ENCODE measurements at regions not wholly inside any gene's neighbourhood (a gene's known extent, or its start where the extent isn't known, plus 50 kb on each side); places are given as distances from the start of the nearest gene placed in this dataset.

DNA sequence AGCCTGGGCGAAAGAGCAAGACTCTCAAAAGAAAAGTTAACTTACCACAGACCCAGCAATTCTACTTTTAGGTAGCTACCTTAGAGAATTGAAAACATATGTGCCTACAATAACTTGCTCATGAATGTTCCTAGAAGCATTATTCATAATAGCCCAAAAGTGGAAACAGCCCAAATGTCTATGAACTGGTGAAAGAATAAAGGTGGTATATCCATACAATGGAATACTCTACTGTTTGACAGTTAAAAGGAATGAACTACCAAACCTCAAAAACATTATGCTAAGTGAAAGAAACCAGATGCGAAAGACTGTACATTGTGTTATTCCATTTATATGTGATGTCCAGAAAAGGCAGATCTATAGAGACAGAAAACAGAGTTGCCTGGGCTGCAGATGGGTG, 131.4 kb downstream of the UCHL1 start:
- H3K27ac ChIP-seq = no peak overlapping the region
- intact Hi-C loops (cut with DNase I) = no loop called here
- TF ChIP-seq, protein P1, sequence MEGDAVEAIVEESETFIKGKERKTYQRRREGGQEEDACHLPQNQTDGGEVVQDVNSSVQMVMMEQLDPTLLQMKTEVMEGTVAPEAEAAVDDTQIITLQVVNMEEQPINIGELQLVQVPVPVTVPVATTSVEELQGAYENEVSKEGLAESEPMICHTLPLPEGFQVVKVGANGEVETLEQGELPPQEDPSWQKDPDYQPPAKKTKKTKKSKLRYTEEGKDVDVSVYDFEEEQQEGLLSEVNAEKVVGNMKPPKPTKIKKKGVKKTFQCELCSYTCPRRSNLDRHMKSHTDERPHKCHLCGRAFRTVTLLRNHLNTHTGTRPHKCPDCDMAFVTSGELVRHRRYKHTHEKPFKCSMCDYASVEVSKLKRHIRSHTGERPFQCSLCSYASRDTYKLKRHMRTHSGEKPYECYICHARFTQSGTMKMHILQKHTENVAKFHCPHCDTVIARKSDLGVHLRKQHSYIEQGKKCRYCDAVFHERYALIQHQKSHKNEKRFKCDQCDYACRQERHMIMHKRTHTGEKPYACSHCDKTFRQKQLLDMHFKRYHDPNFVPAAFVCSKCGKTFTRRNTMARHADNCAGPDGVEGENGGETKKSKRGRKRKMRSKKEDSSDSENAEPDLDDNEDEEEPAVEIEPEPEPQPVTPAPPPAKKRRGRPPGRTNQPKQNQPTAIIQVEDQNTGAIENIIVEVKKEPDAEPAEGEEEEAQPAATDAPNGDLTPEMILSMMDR (IDR thresholded peaks at IDR 0.05) = no peak
- H3K9me3 ChIP-seq = no peaks in the 10 kb centered on the region
- no peaks in the 10 kb centered on the region for H3K27me3 ChIP-seq (ENCODE audit: insufficient read depth in 3 of 3, low read length in 2 of 3)
- H3K36me3 ChIP-seq (ENCODE audit: insufficient read depth in 1 of 2, low read depth in 1 of 2) = no peaks in the 10 kb centered on the region
- no peak overlapping the region for H3K4me3 ChIP-seq
- no peak for DNase-seq
- WGBS, 3 donors = 98 to 100% (median 98%) methylated on average over 2 of the region's 2 CpGs
- H3K4me1 ChIP-seq = peaks cover 16% of the 10 kb centered on the region
- ATAC-seq = no peak

DNA sequence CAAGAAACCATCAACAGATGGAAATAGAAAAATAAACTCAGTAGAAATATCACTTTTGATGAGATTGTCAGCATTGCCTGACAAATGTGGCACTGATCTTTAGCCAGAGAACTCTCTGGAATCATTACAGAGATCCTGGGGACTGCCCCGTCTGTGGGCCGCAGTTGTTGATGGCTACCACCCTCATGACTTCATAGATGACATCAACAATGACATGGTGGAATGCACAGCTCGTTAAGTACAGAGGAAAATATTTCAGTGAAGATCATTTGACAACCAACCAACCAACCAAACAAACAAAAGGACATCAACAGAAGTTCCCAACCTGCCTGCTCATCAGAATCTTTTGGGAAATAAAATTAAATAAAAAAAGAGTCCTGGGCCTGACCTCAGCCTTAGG, 132.6 kb downstream of the UCHL1 start:
- Histone ChIP-seq H3K27me3 (ENCODE audit: insufficient read depth in 3 of 3, low read length in 2 of 3) (no peaks in the 10 kb centered on the region), H3K4me1 (peaks cover 18% of the 10 kb centered on the region), H3K36me3 (ENCODE audit: insufficient read depth in 1 of 2, low read depth in 1 of 2) (no peaks in the 10 kb centered on the region), H3K27ac (no peak overlapping the region), H3K4me3 (no peak overlapping the region), H3K9me3 (no peaks in the 10 kb centered on the region)
- DNase-seq = no peak
- 44 to 63% (median 54%) methylated on average over 3 of the region's 3 CpGs for WGBS, 3 donors
- intact Hi-C loops (cut with DNase I) = no loop called here
- no peak for ATAC-seq
- TF ChIP-seq, protein P1 (IDR thresholded peaks at IDR 0.05) = no peak

DNA sequence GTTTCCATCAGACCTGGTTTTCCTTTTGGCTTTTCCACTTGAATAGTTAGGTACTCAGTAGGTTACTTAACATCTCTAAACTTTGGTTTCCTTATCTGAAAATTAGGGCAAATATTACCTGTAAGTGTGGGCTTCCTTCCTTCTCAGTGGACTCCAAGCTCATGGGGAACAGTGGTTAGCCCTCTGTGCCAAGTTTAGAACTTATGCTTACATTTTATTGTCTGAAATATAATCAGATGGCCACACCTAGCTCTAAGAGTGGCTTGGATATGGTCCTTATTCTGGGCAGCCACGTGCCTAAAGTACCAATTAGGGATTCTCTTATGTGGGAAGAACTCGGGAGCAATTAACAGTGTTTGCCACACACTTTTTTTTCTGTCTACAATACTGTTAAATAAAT, 133.9 kb downstream of the UCHL1 start:
- Histone ChIP-seq H3K27ac (no peak overlapping the region), H3K36me3 (ENCODE audit: insufficient read depth in 1 of 2, low read depth in 1 of 2) (no peaks in the 10 kb centered on the region), H3K4me1 (peaks cover 14% of the 10 kb centered on the region), H3K4me3 (no peak overlapping the region), H3K27me3 (ENCODE audit: insufficient read depth in 3 of 3, low read length in 2 of 3) (no peaks in the 10 kb centered on the region), H3K9me3 (no peaks in the 10 kb centered on the region)
- DNase-seq (no peak), ATAC-seq (no peak)
- TF ChIP-seq, protein P1 (IDR thresholded peaks at IDR 0.05) = no peak
- intact Hi-C loops (cut with DNase I) = no loop called here
- 58 to 71% (median 60%) methylated on average over 2 of the region's 2 CpGs for WGBS, 3 donors

DNA sequence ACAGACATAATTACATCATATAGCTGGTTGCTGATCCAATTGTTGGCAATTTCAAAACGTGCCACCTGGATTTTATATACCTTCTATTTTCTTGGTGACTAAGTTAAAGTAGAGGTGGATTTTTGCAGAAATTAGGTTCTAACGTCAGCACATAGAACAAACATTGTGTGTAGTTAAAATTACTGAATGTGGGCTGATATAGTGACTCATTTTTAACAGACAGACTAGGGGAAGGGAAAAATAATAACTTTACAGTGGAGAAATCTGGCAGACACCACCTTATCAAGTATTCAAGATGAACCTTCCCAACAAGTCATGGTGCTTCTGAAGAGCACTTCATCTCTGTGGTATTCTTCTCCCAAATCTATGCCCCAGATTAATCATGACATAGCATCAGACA, 134.5 kb downstream of the UCHL1 start:
- Histone ChIP-seq H3K27ac (no peak overlapping the region), H3K9me3 (no peaks in the 10 kb centered on the region), H3K36me3 (ENCODE audit: insufficient read depth in 1 of 2, low read depth in 1 of 2) (no peaks in the 10 kb centered on the region), H3K27me3 (ENCODE audit: insufficient read depth in 3 of 3, low read length in 2 of 3) (no peaks in the 10 kb centered on the region), H3K4me1 (peaks cover 18% of the 10 kb centered on the region), H3K4me3 (no peak overlapping the region)
- intact Hi-C loops (cut with DNase I) = no loop called here
- ATAC-seq (no peak), DNase-seq (no peak)
- TF ChIP-seq, protein P1 (IDR thresholded peaks at IDR 0.05) = no peak
- WGBS, 3 donors = 87 to 91% (median 90%) methylated on average over 2 of the region's 2 CpGs

DNA sequence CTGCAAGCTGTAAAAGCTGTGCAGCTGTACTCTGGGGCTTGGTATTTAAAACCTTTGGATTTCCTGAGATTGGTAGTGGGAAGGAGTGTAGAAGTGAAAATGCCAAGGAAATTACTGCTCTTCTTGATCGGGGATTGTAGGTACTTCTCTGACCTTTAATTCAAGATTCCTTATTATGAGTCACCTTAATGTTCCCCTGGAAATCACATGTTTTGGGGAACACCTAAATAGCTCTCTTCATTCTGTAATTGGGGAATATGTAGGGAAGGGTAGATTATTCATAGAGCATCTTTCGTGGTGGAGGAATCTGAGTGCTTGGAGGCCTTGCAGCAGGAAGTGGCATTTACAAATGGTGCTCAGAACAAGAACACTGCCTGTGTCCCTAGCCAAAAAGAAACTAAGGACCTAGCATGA, 137.8 kb downstream of the UCHL1 start:
- ATAC-seq (peak in 2 of 4 donors; percentile 54 to 69), DNase-seq (no peak)
- H3K4me1 ChIP-seq = peaks cover 33% of the 10 kb centered on the region
- intact Hi-C loops (cut with DNase I) = no loop called here
- H3K36me3 ChIP-seq (ENCODE audit: insufficient read depth in 1 of 2, low read depth in 1 of 2) = no peaks in the 10 kb centered on the region
- H3K9me3 ChIP-seq = no peaks in the 10 kb centered on the region
- no peaks in the 10 kb centered on the region for H3K27me3 ChIP-seq (ENCODE audit: insufficient read depth in 3 of 3, low read length in 2 of 3)
- TF ChIP-seq, protein P1 (IDR thresholded peaks at IDR 0.05) = no peak
- H3K27ac ChIP-seq = peak overlapping the region; percentile 51
- WGBS, 3 donors = 35 to 67% (median 38%) methylated on average over 2 of the region's 2 CpGs
- no peak overlapping the region for H3K4me3 ChIP-seq

Data from psoas muscle (tissue), 7 donors.